ENCODE measurements at regions not wholly inside any gene's neighbourhood (a gene's known extent, or its start where the extent isn't known, plus 50 kb on each side); places are given as distances from the start of the nearest gene placed in this dataset.

DNA sequence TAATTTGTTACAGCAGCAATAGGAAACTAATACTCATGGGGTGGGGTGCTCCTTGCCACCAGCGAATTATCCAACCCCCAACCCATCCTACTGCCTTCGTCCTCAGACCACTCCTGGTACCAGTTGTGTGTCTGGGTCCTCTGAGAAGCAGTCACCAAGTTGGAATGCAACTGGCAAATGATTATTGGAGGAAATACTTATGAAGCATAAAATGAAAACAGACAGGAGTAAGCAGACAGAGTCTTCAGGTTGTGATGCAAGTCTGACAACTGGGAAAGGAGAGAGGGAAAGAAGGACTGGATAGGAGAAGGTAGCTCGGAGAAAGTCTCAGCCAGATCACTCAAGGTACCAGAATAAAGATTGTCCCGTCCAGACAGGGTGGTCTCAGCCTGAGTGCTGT lies 181.1 kb upstream of the ARID2 start:
- Histone ChIP-seq H3K79me2 (ENCODE audit: low read length) (no peaks in the 10 kb centered on the region), H3K27me3 (ENCODE audit: low read depth, low read length) (peaks cover 15% of the 10 kb centered on the region), H3K4me3 (ENCODE audit: low read length) (no peak overlapping the region), H3K9me3 (ENCODE audit: insufficient read depth, low read length) (no peaks in the 10 kb centered on the region), H3K4me1 (ENCODE audit: low read length) (peaks cover 3% of the 10 kb centered on the region), H3K36me3 (replicated peaks; ENCODE audit: low read depth, low read length) (no peaks in the 10 kb centered on the region), H3K4me2 (ENCODE audit: low read length) (no peak overlapping the region), H3K9ac (ENCODE audit: low read length) (no peak overlapping the region), H2AFZ (ENCODE audit: low read depth, low read length) (no peak overlapping the region), H3K27ac (ENCODE audit: low read length) (no peak overlapping the region), H4K20me1 (ENCODE audit: insufficient read depth, low read length) (no peaks in the 10 kb centered on the region)
- TF ChIP-seq EZH2phosphoT487 (IDR thresholded peaks at IDR 0.05; ENCODE audit: low read depth): no peak
- TF ChIP-seq, protein P1, sequence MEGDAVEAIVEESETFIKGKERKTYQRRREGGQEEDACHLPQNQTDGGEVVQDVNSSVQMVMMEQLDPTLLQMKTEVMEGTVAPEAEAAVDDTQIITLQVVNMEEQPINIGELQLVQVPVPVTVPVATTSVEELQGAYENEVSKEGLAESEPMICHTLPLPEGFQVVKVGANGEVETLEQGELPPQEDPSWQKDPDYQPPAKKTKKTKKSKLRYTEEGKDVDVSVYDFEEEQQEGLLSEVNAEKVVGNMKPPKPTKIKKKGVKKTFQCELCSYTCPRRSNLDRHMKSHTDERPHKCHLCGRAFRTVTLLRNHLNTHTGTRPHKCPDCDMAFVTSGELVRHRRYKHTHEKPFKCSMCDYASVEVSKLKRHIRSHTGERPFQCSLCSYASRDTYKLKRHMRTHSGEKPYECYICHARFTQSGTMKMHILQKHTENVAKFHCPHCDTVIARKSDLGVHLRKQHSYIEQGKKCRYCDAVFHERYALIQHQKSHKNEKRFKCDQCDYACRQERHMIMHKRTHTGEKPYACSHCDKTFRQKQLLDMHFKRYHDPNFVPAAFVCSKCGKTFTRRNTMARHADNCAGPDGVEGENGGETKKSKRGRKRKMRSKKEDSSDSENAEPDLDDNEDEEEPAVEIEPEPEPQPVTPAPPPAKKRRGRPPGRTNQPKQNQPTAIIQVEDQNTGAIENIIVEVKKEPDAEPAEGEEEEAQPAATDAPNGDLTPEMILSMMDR (IDR thresholded peaks at IDR 0.05; ENCODE audit: low read depth, low read length): no peak

DNA sequence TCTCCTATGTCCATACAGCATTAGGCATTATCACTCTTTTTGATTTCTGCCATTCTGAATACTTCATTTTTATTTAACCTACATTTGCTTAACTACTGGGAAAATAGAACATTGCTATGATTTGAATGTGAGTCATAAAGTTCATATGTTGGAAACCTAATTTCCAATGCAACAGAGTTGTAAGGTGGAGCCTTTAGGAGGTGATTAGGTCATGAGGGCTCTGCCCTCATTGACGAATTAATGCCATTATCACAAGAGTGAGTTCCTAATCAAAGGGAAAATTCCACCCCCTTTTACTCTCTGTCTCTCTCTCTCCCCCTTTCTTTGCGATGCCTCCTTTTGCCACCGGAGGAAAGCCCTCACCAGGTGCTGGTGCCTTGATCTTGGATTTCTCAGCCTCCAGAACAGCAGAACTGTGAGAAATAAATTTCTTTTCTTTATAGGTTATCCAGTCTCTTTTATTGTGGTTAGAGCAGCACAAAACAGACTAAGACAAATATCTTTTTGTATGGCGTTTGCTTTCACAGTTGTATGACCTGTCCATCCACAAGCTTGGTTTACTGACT lies 180.1 kb upstream of the ARID2 start:
- no peaks in the 10 kb centered on the region for H3K4me1 ChIP-seq (ENCODE audit: low read length)
- no peak overlapping the region for H3K9ac ChIP-seq (ENCODE audit: low read length)
- no peak overlapping the region for H3K4me3 ChIP-seq (ENCODE audit: low read length)
- peaks cover 15% of the 10 kb centered on the region for H3K27me3 ChIP-seq (ENCODE audit: low read depth, low read length)
- TF ChIP-seq, protein P1 (IDR thresholded peaks at IDR 0.05; ENCODE audit: low read depth, low read length): no peak
- H3K9me3 ChIP-seq (ENCODE audit: insufficient read depth, low read length): no peaks in the 10 kb centered on the region
- H3K79me2 ChIP-seq (ENCODE audit: low read length): no peaks in the 10 kb centered on the region
- H3K36me3 ChIP-seq (replicated peaks; ENCODE audit: low read depth, low read length): no peaks in the 10 kb centered on the region
- no peak overlapping the region for H3K27ac ChIP-seq (ENCODE audit: low read length)
- no peak overlapping the region for H2AFZ ChIP-seq (ENCODE audit: low read depth, low read length)
- no peak overlapping the region for H3K4me2 ChIP-seq (ENCODE audit: low read length)
- H4K20me1 ChIP-seq (ENCODE audit: insufficient read depth, low read length): no peaks in the 10 kb centered on the region

DNA sequence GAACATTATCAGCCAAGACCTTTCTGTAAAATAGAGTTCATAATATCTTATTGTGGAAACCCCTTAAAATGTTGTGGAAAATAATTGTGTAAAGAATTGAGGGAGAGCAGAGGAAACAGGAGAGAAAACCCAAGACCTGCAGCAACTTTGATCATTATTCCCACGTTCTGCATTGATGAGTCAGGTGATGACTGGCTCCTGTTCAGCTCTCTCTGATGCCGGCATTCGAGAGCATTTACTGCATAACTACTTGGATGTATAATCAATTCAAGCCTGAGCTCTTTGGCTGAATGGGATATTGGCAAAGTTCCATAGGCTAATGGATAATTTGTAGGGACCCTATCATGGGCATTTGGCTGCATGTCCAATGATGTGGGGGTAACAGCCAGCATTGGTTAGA lies 176.3 kb upstream of the ARID2 start:
- Histone ChIP-seq H3K9me3 (ENCODE audit: insufficient read depth, low read length) (no peaks in the 10 kb centered on the region), H3K4me3 (ENCODE audit: low read length) (no peak overlapping the region), H3K27me3 (ENCODE audit: low read depth, low read length) (no peaks in the 10 kb centered on the region), H4K20me1 (ENCODE audit: insufficient read depth, low read length) (no peaks in the 10 kb centered on the region), H3K27ac (ENCODE audit: low read length) (no peak overlapping the region), H3K4me1 (ENCODE audit: low read length) (no peaks in the 10 kb centered on the region), H3K9ac (ENCODE audit: low read length) (no peak overlapping the region), H3K4me2 (ENCODE audit: low read length) (no peak overlapping the region), H2AFZ (ENCODE audit: low read depth, low read length) (no peak overlapping the region), H3K36me3 (replicated peaks; ENCODE audit: low read depth, low read length) (no peaks in the 10 kb centered on the region), H3K79me2 (ENCODE audit: low read length) (no peaks in the 10 kb centered on the region)
- TF ChIP-seq, protein P1 (IDR thresholded peaks at IDR 0.05; ENCODE audit: low read depth, low read length): no peak
- no peak for TF ChIP-seq EZH2phosphoT487 (IDR thresholded peaks at IDR 0.05; ENCODE audit: low read depth)

DNA sequence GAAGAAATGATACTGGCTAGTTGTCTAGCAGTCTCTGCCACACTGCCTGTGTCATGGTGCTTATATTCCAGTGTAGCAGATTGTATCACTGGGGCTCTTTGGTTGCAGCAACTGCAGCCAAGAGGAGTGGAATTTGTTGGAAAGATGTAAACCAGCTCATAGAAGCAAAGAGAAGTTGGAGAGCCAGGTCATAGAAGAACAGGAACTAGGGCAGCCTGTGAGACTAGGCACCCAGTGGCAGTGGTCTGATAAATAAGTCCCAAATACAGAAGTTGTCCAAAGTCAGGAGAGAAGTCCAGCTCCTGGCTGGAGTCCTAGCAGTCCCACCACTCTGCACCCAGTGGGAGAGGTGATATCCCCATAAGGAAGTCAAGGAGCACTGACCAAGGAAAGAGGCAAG lies 172.5 kb upstream of the ARID2 start:
- H3K79me2 ChIP-seq (ENCODE audit: low read length): no peaks in the 10 kb centered on the region
- no peaks in the 10 kb centered on the region for H3K4me1 ChIP-seq (ENCODE audit: low read length)
- H3K36me3 ChIP-seq (replicated peaks; ENCODE audit: low read depth, low read length): no peaks in the 10 kb centered on the region
- 0 out of 2 replicates have a peak, but pooled peaks cover under 1% of the 10 kb centered on the region for H3K9me3 ChIP-seq (ENCODE audit: insufficient read depth, low read length)
- H4K20me1 ChIP-seq (ENCODE audit: insufficient read depth, low read length): no peaks in the 10 kb centered on the region
- no peak overlapping the region for H3K4me3 ChIP-seq (ENCODE audit: low read length)
- no peak overlapping the region for H3K27ac ChIP-seq (ENCODE audit: low read length)
- H3K4me2 ChIP-seq (ENCODE audit: low read length): no peak overlapping the region
- TF ChIP-seq EZH2phosphoT487 (IDR thresholded peaks at IDR 0.05; ENCODE audit: low read depth): no peak
- TF ChIP-seq, protein P1 (IDR thresholded peaks at IDR 0.05; ENCODE audit: low read depth, low read length): no peak
- no peak overlapping the region for H3K9ac ChIP-seq (ENCODE audit: low read length)
- H3K27me3 ChIP-seq (ENCODE audit: low read depth, low read length): no peaks in the 10 kb centered on the region
- no peak overlapping the region for H2AFZ ChIP-seq (ENCODE audit: low read depth, low read length)
